ENCODE measurements at regions not wholly inside any gene's neighbourhood (a gene's known extent, or its start where the extent isn't known, plus 50 kb on each side); places are given as distances from the start of the nearest gene placed in this dataset.

DNA sequence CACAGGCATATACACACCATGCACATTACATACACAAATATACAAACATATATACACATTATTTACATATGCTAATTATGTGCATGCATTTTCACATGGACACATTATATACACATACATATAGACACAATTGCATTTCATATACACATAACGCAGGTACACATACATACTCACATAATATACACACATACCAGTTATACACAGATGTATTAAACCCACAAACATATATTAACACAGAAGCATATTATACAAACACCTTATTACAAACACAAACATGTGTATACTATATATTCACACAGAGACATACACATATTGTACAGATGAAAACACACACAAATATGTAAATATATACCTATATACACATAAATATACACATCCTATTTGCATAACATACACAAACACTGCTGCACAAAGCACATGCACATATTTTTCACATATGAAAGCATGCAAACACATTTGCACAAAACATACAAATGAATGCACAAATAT is 140.2 kb downstream of the VEGFA start:
- ChIA-PET POLR2A (no interaction called here), CTCF (no interaction called here)
- H3K9me3 ChIP-seq (ENCODE audit: control insufficient read depth, insufficient read depth, low read depth, low read length): no peaks in the 10 kb centered on the region
- peak overlapping the region; percentile 26; the same call in 1 of the 2 replicates for H3K27ac ChIP-seq (ENCODE audit: low read length)
- H3K4me3 ChIP-seq (ENCODE audit: low read depth in 2 of 2, low read length in 2 of 2): no peak overlapping the region
- no TSS peak for BruUV-seq (replicated peaks)
- H3K36me3 ChIP-seq (ENCODE audit: control insufficient read depth, insufficient read depth, low read length): no peaks in the 10 kb centered on the region
- DNase-seq (ENCODE audit: low read depth, low spot score): no peak
- peaks cover 11% of the 10 kb centered on the region for H3K4me1 ChIP-seq (ENCODE audit: control insufficient read depth, insufficient read depth, low read length)
- TF ChIP-seq, protein P1, sequence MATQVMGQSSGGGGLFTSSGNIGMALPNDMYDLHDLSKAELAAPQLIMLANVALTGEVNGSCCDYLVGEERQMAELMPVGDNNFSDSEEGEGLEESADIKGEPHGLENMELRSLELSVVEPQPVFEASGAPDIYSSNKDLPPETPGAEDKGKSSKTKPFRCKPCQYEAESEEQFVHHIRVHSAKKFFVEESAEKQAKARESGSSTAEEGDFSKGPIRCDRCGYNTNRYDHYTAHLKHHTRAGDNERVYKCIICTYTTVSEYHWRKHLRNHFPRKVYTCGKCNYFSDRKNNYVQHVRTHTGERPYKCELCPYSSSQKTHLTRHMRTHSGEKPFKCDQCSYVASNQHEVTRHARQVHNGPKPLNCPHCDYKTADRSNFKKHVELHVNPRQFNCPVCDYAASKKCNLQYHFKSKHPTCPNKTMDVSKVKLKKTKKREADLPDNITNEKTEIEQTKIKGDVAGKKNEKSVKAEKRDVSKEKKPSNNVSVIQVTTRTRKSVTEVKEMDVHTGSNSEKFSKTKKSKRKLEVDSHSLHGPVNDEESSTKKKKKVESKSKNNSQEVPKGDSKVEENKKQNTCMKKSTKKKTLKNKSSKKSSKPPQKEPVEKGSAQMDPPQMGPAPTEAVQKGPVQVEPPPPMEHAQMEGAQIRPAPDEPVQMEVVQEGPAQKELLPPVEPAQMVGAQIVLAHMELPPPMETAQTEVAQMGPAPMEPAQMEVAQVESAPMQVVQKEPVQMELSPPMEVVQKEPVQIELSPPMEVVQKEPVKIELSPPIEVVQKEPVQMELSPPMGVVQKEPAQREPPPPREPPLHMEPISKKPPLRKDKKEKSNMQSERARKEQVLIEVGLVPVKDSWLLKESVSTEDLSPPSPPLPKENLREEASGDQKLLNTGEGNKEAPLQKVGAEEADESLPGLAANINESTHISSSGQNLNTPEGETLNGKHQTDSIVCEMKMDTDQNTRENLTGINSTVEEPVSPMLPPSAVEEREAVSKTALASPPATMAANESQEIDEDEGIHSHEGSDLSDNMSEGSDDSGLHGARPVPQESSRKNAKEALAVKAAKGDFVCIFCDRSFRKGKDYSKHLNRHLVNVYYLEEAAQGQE (IDR thresholded peaks at IDR 0.05; ENCODE audit: insufficient read depth in 1 of 2, low read depth in 2 of 2, low read length in 1 of 2): no peak
- TF ChIP-seq POLR2AphosphoS5 (IDR thresholded peaks at IDR 0.05; ENCODE audit: low read depth, low read length) (no peak), TCF7L2 (IDR thresholded peaks at IDR 0.05; ENCODE audit: low read depth, low read length) (no peak), SIN3A (IDR thresholded peaks at IDR 0.05; ENCODE audit: borderline replicate concordance, insufficient read depth, low read depth, low read length) (no peak)
- TF ChIP-seq, protein P2, sequence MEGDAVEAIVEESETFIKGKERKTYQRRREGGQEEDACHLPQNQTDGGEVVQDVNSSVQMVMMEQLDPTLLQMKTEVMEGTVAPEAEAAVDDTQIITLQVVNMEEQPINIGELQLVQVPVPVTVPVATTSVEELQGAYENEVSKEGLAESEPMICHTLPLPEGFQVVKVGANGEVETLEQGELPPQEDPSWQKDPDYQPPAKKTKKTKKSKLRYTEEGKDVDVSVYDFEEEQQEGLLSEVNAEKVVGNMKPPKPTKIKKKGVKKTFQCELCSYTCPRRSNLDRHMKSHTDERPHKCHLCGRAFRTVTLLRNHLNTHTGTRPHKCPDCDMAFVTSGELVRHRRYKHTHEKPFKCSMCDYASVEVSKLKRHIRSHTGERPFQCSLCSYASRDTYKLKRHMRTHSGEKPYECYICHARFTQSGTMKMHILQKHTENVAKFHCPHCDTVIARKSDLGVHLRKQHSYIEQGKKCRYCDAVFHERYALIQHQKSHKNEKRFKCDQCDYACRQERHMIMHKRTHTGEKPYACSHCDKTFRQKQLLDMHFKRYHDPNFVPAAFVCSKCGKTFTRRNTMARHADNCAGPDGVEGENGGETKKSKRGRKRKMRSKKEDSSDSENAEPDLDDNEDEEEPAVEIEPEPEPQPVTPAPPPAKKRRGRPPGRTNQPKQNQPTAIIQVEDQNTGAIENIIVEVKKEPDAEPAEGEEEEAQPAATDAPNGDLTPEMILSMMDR (IDR thresholded peaks at IDR 0.05): no peak
- intact Hi-C loops (cut with micrococcal nuclease; ENCODE audit: unreplicated experiment): no loop called here
- in situ Hi-C loops (cut with HindIII; ENCODE audit: low pct_unique_long_range_greater_than_20kb, low sequenced_read_pairs): no loop called here
- no peaks in the 10 kb centered on the region for H3K27me3 ChIP-seq (ENCODE audit: control insufficient read depth, insufficient read depth, low read length)
- no peak for ATAC-seq

DNA sequence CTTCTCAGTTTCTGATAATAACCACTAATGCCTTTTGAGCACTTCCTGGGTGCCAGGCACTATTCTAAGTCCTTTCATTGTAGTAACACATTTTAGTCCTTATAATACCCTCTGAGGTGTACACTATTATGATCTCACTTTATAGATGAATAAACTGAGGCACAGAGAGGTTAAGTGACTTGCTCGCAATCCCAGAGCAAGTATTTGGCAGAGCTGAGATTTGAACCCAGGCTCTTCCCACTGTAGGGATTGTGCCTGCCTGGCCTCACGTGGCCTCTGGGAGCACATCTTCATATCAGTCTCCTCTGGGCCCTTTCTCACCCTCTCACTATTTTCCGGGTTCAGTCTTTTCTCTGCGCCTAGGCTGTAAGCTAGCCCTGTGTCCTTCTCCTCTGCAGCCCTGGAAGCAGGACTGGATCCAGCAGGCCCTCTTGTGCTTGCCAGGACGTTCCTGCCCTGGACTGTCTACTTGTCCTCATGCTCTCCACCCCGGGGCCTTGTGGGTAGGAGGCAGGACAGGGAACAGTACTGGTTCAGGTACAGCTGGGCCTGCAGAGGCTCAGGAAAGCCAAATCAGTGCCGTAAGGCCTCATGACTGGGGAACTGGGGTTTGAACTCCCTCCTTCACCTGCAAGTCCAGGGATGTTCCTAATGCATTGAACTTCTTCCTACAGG is 139.6 kb downstream of the VEGFA start:
- intact Hi-C loops (cut with micrococcal nuclease; ENCODE audit: unreplicated experiment): no loop called here
- Histone ChIP-seq H3K4me1 (ENCODE audit: control insufficient read depth, insufficient read depth, low read length) (peaks cover 11% of the 10 kb centered on the region), H3K27me3 (ENCODE audit: control insufficient read depth, insufficient read depth, low read length) (no peaks in the 10 kb centered on the region), H3K36me3 (ENCODE audit: control insufficient read depth, insufficient read depth, low read length) (no peaks in the 10 kb centered on the region), H3K4me3 (ENCODE audit: low read depth in 2 of 2, low read length in 2 of 2) (no peak overlapping the region), H3K27ac (ENCODE audit: low read length) (peak overlapping the region; percentile 65; the same call in 1 of the 2 replicates), H3K9me3 (ENCODE audit: control insufficient read depth, insufficient read depth, low read depth, low read length) (no peaks in the 10 kb centered on the region)
- ChIA-PET POLR2A (no interaction called here), CTCF (no interaction called here)
- no TSS peak for BruUV-seq (replicated peaks)
- in situ Hi-C loops (cut with HindIII; ENCODE audit: low pct_unique_long_range_greater_than_20kb, low sequenced_read_pairs): no loop called here
- DNase-seq (ENCODE audit: low read depth, low spot score) (no peak), ATAC-seq (no peak)
- no peak for TF ChIP-seq SIN3A (IDR thresholded peaks at IDR 0.05; ENCODE audit: borderline replicate concordance, insufficient read depth, low read depth, low read length)
- TF ChIP-seq, protein P1 (IDR thresholded peaks at IDR 0.05; ENCODE audit: insufficient read depth in 1 of 2, low read depth in 2 of 2, low read length in 1 of 2): no peak
- TF ChIP-seq POLR2AphosphoS5 (IDR thresholded peaks at IDR 0.05; ENCODE audit: low read depth, low read length): no peak
- TF ChIP-seq, protein P2 (IDR thresholded peaks at IDR 0.05): no peak
- TF ChIP-seq TCF7L2 (IDR thresholded peaks at IDR 0.05; ENCODE audit: low read depth, low read length): no peak

All from Panc1 (cell line).